SK-N-MC (cell line): ENCODE measurements at regions not wholly inside any gene's neighbourhood (a gene's known extent, or its start where the extent isn't known, plus 50 kb on each side); places are given as distances from the start of the nearest gene placed in this dataset.

Source experiments
- EZH2 ChIP-seq: fragments of 200-600 bp; sonication (generic); IDR thresholded peaks from one replicate; pipeline ENCODE4 v1.6.1; 2017; ENCODE audit warnings: antibody characterized with exemption
- POLR2AphosphoS5 ChIP-seq: IDR thresholded peaks from 2 replicates; pipeline ENCODE4 v1.6.1; 2012; ENCODE audit warnings: mild to moderate bottlenecking, low read depth, low read length, borderline replicate concordance

DNA sequence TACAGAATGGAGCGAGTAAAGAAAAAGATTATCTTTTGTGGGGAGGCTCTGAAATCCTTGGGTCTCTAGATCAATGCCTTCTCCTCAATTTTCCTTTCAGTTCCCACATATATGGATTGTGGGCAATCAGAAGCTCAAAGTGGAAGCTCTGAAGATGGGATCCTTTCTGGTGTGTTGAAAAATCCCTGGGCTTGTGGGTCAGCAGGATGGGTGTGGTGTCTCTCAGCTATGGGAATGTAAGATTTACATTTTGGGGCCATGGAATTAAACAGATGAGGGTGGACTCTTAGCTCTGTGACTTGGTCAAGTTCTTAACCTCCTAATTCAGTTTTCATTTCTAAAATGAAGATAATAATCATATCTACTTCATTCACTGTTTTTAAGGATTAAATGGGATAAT, 231.9 kb upstream of the CA10 start:
- TF ChIP-seq POLR2AphosphoS5: no peak
- no peak for TF ChIP-seq EZH2
